Vagina (tissue), 2 donors: ENCODE measurements at regions not wholly inside any gene's neighbourhood (a gene's known extent, or its start where the extent isn't known, plus 50 kb on each side); places are given as distances from the start of the nearest gene placed in this dataset.

Experiments
- DNase-seq, 2 donors: peaks; one replicate each; pipeline ENCODE4 v3.0.0-alpha.2; 2017; ENCODE audit errors: extremely low spot score in 2 of 2
- H3K27ac ChIP-seq: fragments of 200-600 bp; sonication (generic); one replicate; pipeline ENCODE4 v1.5.1; 2019
- H3K27me3 ChIP-seq: fragments of 200-600 bp; sonication (generic); one replicate; pipeline ENCODE4 v1.5.1; 2019
- H3K36me3 ChIP-seq, 2 donors: fragments of 200-600 bp; sonication (generic); one replicate each; pipeline ENCODE4 v1.5.1; 2017 to 2019
- H3K4me1 ChIP-seq: fragments of 200-600 bp; sonication (generic); one replicate; pipeline ENCODE4 v1.5.1; 2019
- H3K4me3 ChIP-seq, 2 donors: fragments of 200-600 bp; sonication (generic); 1 replicate in 1 of 2; 2 replicates in 1 of 2; pipeline ENCODE4 v1.5.1; 2016 to 2019
- H3K9me3 ChIP-seq: fragments of 200-600 bp; sonication (generic); one replicate; pipeline ENCODE4 v1.5.1; 2019
- CTCF ChIP-seq, 3 experiments: fragments of 450-650 bp in 2 of 3; fragments of 200-600 bp in 1 of 3; sonication (generic) in 1 of 3; IDR thresholded peaks; one replicate each; pipeline ENCODE4 v1.5.1; 2017 to 2019; ENCODE audit warnings: antibody characterized with exemption in 3 of 3, mild to moderate bottlenecking in 2 of 3, moderate library complexity in 2 of 3
- POLR2A ChIP-seq, 2 donors: fragments of 450-650 bp; IDR thresholded peaks; one replicate each; pipeline ENCODE4 v1.6.1; 2017; ENCODE audit warnings: antibody characterized with exemption in 2 of 2, mild to moderate bottlenecking in 2 of 2, moderate library complexity in 2 of 2
- POLR2AphosphoS5 ChIP-seq, 2 donors: sonication (generic); formaldehyde crosslinking; IDR thresholded peaks; one replicate each; pipeline ENCODE4 v1.9.0; 2017; ENCODE audit warnings: antibody characterized with exemption in 2 of 2, mild to moderate bottlenecking in 2 of 2, low read depth in 1 of 2; ENCODE audit not compliant: insufficient read depth in 1 of 2
- intact Hi-C: fragments of 100-400 bp; cut with DNase I; formaldehyde crosslinking; loops from one replicate; pipeline ENCODE4 v1.15.1; 2023

- Histone ChIP-seq H3K9me3 (no peaks in the 10 kb centered on the region), H3K27me3 (no peaks in the 10 kb centered on the region), H3K27ac (no peak overlapping the region), H3K36me3 (no peaks in the 10 kb centered on the region), H3K4me1 (peaks cover 15% of the 10 kb centered on the region), H3K4me3 (no peak overlapping the region)
- intact Hi-C loops: no loop called here
- DNase-seq: no peak
- TF ChIP-seq CTCF (IDR thresholded peaks at IDR 0.05) (no peak), POLR2AphosphoS5 (IDR thresholded peaks at IDR 0.05; ENCODE audit: insufficient read depth in 1 of 2, low read depth in 1 of 2) (no peak), POLR2A (IDR thresholded peaks at IDR 0.05) (no peak)
These were observed 161.1 kb upstream of the SLC39A10 start for GRCh38 chr2:195495966-195496365.

DNA sequence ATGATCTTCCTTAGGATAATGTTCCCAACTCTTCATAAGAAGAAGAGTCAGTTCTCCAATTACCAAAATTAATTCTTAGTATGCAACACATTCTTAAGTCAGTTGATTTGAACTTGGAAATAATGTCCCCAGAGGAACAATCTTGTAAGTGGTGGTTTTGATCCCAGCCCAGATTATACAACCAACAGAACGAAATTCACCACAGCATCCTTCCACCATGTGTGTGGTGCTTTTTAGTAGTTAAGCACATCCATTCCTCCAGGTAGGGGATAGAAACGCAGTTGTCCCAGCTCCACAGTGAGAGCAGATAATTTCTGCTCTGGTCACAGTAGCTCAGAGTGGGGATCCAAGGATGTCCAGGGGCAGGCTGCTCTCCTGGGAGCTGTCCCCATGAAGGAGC lies 161.7 kb upstream of the SLC39A10 start:
- no peaks in the 10 kb centered on the region for H3K9me3 ChIP-seq
- H3K27me3 ChIP-seq: no peaks in the 10 kb centered on the region
- intact Hi-C loops: no loop called here
- no peak overlapping the region for H3K4me3 ChIP-seq
- TF ChIP-seq CTCF (IDR thresholded peaks at IDR 0.05) (no peak), POLR2AphosphoS5 (IDR thresholded peaks at IDR 0.05; ENCODE audit: insufficient read depth in 1 of 2, low read depth in 1 of 2) (no peak), POLR2A (IDR thresholded peaks at IDR 0.05) (no peak)
- peaks cover 15% of the 10 kb centered on the region for H3K4me1 ChIP-seq
- no peak for DNase-seq
- H3K36me3 ChIP-seq: no peaks in the 10 kb centered on the region
- no peak overlapping the region for H3K27ac ChIP-seq

DNA sequence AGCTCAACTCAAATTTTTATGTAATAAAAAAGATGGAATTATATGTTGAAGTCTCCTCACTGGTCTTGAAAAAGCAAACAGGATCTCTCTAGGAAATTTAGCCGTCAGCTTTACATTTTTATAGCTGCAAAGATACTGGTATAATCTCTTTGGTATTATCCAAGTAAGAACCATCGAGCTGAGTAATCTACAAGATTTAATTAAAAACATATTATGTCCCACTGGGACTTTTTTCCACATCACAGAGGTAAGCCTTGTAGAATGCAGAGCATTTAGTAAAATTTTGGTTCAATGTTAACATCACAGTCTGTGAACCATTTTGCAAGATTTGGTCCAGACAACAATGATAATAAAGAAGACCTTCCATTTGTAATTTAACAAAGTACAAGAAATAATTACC lies 162.6 kb upstream of the SLC39A10 start:
- peaks cover 15% of the 10 kb centered on the region for H3K4me1 ChIP-seq
- intact Hi-C loops: no loop called here
- no peak for TF ChIP-seq CTCF (IDR thresholded peaks at IDR 0.05)
- no peak for TF ChIP-seq POLR2A (IDR thresholded peaks at IDR 0.05)
- TF ChIP-seq POLR2AphosphoS5 (IDR thresholded peaks at IDR 0.05; ENCODE audit: insufficient read depth in 1 of 2, low read depth in 1 of 2): no peak
- no peak overlapping the region for H3K27ac ChIP-seq
- no peak for DNase-seq
- H3K27me3 ChIP-seq: no peaks in the 10 kb centered on the region
- no peak overlapping the region for H3K4me3 ChIP-seq
- H3K9me3 ChIP-seq: no peaks in the 10 kb centered on the region
- no peaks in the 10 kb centered on the region for H3K36me3 ChIP-seq

GRCh38 chr2:195493416-195493815 lies 163.6 kb upstream of the SLC39A10 start:
- Histone ChIP-seq H3K27me3 (no peaks in the 10 kb centered on the region), H3K9me3 (no peaks in the 10 kb centered on the region), H3K36me3 (no peaks in the 10 kb centered on the region), H3K4me1 (peaks cover 5% of the 10 kb centered on the region), H3K4me3 (no peak overlapping the region), H3K27ac (no peak overlapping the region)
- intact Hi-C loops: no loop called here
- no peak for TF ChIP-seq POLR2A (IDR thresholded peaks at IDR 0.05)
- no peak for TF ChIP-seq POLR2AphosphoS5 (IDR thresholded peaks at IDR 0.05; ENCODE audit: insufficient read depth in 1 of 2, low read depth in 1 of 2)
- no peak for TF ChIP-seq CTCF (IDR thresholded peaks at IDR 0.05)
- DNase-seq: no peak

DNA sequence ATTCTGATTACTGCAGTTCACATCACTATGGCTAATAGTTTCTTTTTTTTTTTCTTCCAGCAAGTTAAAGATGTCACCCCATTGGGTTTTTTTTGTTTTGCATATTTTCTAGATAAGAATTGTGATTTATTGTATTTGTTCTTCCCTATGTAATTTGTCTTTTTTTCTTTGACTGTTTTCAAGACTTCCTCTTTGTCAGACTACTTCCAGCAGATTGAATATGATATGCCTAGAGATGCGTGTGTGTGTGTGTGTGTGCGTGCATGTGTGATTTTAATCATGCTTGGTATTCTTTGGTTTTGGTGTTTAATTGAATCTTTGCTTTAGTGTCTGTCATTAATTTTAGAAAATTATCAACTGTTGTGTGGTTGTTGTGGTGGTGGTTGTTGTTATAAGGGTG lies 166.7 kb upstream of the SLC39A10 start:
- H3K27ac ChIP-seq: no peak overlapping the region
- H3K4me3 ChIP-seq: no peak overlapping the region
- no peaks in the 10 kb centered on the region for H3K4me1 ChIP-seq
- no peaks in the 10 kb centered on the region for H3K36me3 ChIP-seq
- no peaks in the 10 kb centered on the region for H3K27me3 ChIP-seq
- TF ChIP-seq POLR2A (IDR thresholded peaks at IDR 0.05) (no peak), POLR2AphosphoS5 (IDR thresholded peaks at IDR 0.05; ENCODE audit: insufficient read depth in 1 of 2, low read depth in 1 of 2) (no peak), CTCF (IDR thresholded peaks at IDR 0.05) (no peak)
- DNase-seq: no peak
- intact Hi-C loops: no loop called here
- no peaks in the 10 kb centered on the region for H3K9me3 ChIP-seq
